Muscle of leg (tissue), 3 donors: ENCODE measurements at regions not wholly inside any gene's neighbourhood (a gene's known extent, or its start where the extent isn't known, plus 50 kb on each side); places are given as distances from the start of the nearest gene placed in this dataset.
"Not testable (repeated sequence)": the region's sequence is repeated elsewhere in the genome, so short reads cannot be mapped to it uniquely, and the experiment has no call there.

ENCODE experiments used
- DNase-seq: peaks from one replicate; pipeline ENCODE4 v3.0.0; 2013
- H3K27ac ChIP-seq: one replicate; pipeline ENCODE4 v1.5.1; 2013; ENCODE audit warnings: mild to moderate bottlenecking, low read length, control low read depth
- H3K27me3 ChIP-seq: one replicate; pipeline ENCODE4 v1.6.1; 2013; ENCODE audit warnings: low read length; ENCODE audit not compliant: control insufficient read depth, insufficient read depth
- H3K36me3 ChIP-seq: one replicate; pipeline ENCODE4 v1.6.1; 2013; ENCODE audit warnings: low read length; ENCODE audit not compliant: control insufficient read depth, insufficient read depth
- H3K4me1 ChIP-seq: one replicate; pipeline ENCODE4 v1.6.1; 2013; ENCODE audit warnings: low read length; ENCODE audit not compliant: control insufficient read depth, insufficient read depth
- H3K4me3 ChIP-seq: one replicate; pipeline ENCODE4 v1.5.1; 2013; ENCODE audit warnings: low read length, control low read depth
- H3K9me3 ChIP-seq: replicated peaks from 2 replicates; pipeline ENCODE4 v1.6.1; 2013; ENCODE audit warnings: low read depth, low read length; ENCODE audit not compliant: control insufficient read depth
- WGBS: methylation state at CpG from one replicate; pipeline ENCODE4 v1.1.5; 2013; ENCODE audit warnings: missing lambda C conversion rate; ENCODE audit not compliant: insufficient coverage; 5-methylcytosine and 5-hydroxymethylcytosine counted together

GRCh38 chr3:152635389-152635788, 199.5 kb upstream of the P2RY1 start:
- H3K4me3 ChIP-seq: no peak overlapping the region
- no peaks in the 10 kb centered on the region for H3K36me3 ChIP-seq
- no peaks in the 10 kb centered on the region for H3K4me1 ChIP-seq
- DNase-seq: no peak
- no peaks in the 10 kb centered on the region for H3K27me3 ChIP-seq
- peaks cover 2% of the 10 kb centered on the region for H3K9me3 ChIP-seq
- no peak overlapping the region for H3K27ac ChIP-seq

GRCh38 chr3:152636651-152637050, 198.3 kb upstream of the P2RY1 start:
- Histone ChIP-seq H3K36me3 (no peaks in the 10 kb centered on the region), H3K9me3 (peaks cover 2% of the 10 kb centered on the region), H3K4me1 (no peaks in the 10 kb centered on the region), H3K4me3 (no peak overlapping the region), H3K27ac (no peak overlapping the region), H3K27me3 (no peaks in the 10 kb centered on the region)
- DNase-seq: no peak
- WGBS: no CpG with 5 or more reads among the region's 4 CpGs

GRCh38 chr3:152638214-152638613, 196.7 kb upstream of the P2RY1 start:
- H3K9me3 ChIP-seq: no peaks in the 10 kb centered on the region
- no peaks in the 10 kb centered on the region for H3K4me1 ChIP-seq
- H3K27me3 ChIP-seq: no peaks in the 10 kb centered on the region
- WGBS: no CpG with 5 or more reads among the region's 4 CpGs
- no peak overlapping the region for H3K4me3 ChIP-seq
- DNase-seq: peak; percentile 38
- no peak overlapping the region for H3K27ac ChIP-seq
- no peaks in the 10 kb centered on the region for H3K36me3 ChIP-seq

- Histone ChIP-seq H3K9me3 (no peaks in the 10 kb centered on the region), H3K27me3 (no peaks in the 10 kb centered on the region), H3K4me3 (no peak overlapping the region), H3K4me1 (no peaks in the 10 kb centered on the region), H3K36me3 (no peaks in the 10 kb centered on the region), H3K27ac (no peak overlapping the region)
- peak; percentile 54 for DNase-seq
- WGBS: 50% methylated on average over 3 of the region's 8 CpGs
Observed at GRCh38 chr3:152638707-152639450, 196.1 kb upstream of the P2RY1 start.

- Histone ChIP-seq H3K27me3 (no peaks in the 10 kb centered on the region), H3K4me1 (no peaks in the 10 kb centered on the region), H3K4me3 (no peak overlapping the region), H3K9me3 (no peaks in the 10 kb centered on the region), H3K27ac (no peak overlapping the region), H3K36me3 (no peaks in the 10 kb centered on the region)
- WGBS: no CpG with 5 or more reads among the region's 1 CpG
- DNase-seq: no peak
Observed at GRCh38 chr3:152641198-152641597, 193.7 kb upstream of the P2RY1 start.

GRCh38 chr3:152642658-152643057, 192.3 kb upstream of the P2RY1 start:
- no CpG with 5 or more reads among the region's 2 CpGs for WGBS
- no peaks in the 10 kb centered on the region for H3K9me3 ChIP-seq
- DNase-seq: no peak
- H3K36me3 ChIP-seq: no peaks in the 10 kb centered on the region
- no peak overlapping the region for H3K27ac ChIP-seq
- H3K4me3 ChIP-seq: no peak overlapping the region
- no peaks in the 10 kb centered on the region for H3K4me1 ChIP-seq
- H3K27me3 ChIP-seq: no peaks in the 10 kb centered on the region

GRCh38 chr3:152644478-152644877, 190.5 kb upstream of the P2RY1 start:
- H3K27ac ChIP-seq: no peak overlapping the region
- no peaks in the 10 kb centered on the region for H3K9me3 ChIP-seq
- H3K4me1 ChIP-seq: no peaks in the 10 kb centered on the region
- no peaks in the 10 kb centered on the region for H3K36me3 ChIP-seq
- no peaks in the 10 kb centered on the region for H3K27me3 ChIP-seq
- DNase-seq: no peak
- H3K4me3 ChIP-seq: no peak overlapping the region

- Histone ChIP-seq H3K9me3 (no peaks in the 10 kb centered on the region), H3K27me3 (no peaks in the 10 kb centered on the region), H3K36me3 (no peaks in the 10 kb centered on the region), H3K4me1 (no peaks in the 10 kb centered on the region), H3K27ac (no peak overlapping the region), H3K4me3 (no peak overlapping the region)
- 68% methylated on average over 3 of the region's 4 CpGs for WGBS
- no peak for DNase-seq
Observed at GRCh38 chr3:152646004-152646403, 188.9 kb upstream of the P2RY1 start.

GRCh38 chr3:152650177-152650576, 184.8 kb upstream of the P2RY1 start:
- Histone ChIP-seq H3K4me3 (no peak overlapping the region), H3K27ac (no peak overlapping the region), H3K36me3 (no peaks in the 10 kb centered on the region), H3K4me1 (no peaks in the 10 kb centered on the region), H3K27me3 (no peaks in the 10 kb centered on the region), H3K9me3 (no peaks in the 10 kb centered on the region)
- WGBS: 85% methylated on average over 2 of the region's 4 CpGs
- DNase-seq: peak; percentile 50

- H3K9me3 ChIP-seq, H3K4me3 ChIP-seq, H3K36me3 ChIP-seq, DNase-seq, H3K4me1 ChIP-seq, H3K27ac ChIP-seq, H3K27me3 ChIP-seq: not testable (repeated sequence)
- WGBS: 92% methylated on average over 3 of the region's 4 CpGs
Observed at GRCh38 chr3:152650923-152651322, 184.0 kb upstream of the P2RY1 start.
